DND-41 (cell line): ENCODE measurements at regions not wholly inside any gene's neighbourhood (a gene's known extent, or its start where the extent isn't known, plus 50 kb on each side); places are given as distances from the start of the nearest gene placed in this dataset.

Experiments
- EZH2 ChIP-seq: IDR thresholded peaks from 3 replicates; pipeline ENCODE4 v1.6.1; 2012; ENCODE audit warnings: borderline replicate concordance, low read depth, mild to moderate bottlenecking, moderate library complexity, low read length, inconsistent platforms; ENCODE audit not compliant: severe bottlenecking
- TF ChIP-seq, protein P1 (sequence below): IDR thresholded peaks from 2 replicates; pipeline ENCODE4 v1.5.1; 2012; ENCODE audit warnings: borderline replicate concordance, low read length, moderate library complexity, mild to moderate bottlenecking; ENCODE audit not compliant: poor library complexity, severe bottlenecking; ENCODE audit errors: extremely low read depth

DNA sequence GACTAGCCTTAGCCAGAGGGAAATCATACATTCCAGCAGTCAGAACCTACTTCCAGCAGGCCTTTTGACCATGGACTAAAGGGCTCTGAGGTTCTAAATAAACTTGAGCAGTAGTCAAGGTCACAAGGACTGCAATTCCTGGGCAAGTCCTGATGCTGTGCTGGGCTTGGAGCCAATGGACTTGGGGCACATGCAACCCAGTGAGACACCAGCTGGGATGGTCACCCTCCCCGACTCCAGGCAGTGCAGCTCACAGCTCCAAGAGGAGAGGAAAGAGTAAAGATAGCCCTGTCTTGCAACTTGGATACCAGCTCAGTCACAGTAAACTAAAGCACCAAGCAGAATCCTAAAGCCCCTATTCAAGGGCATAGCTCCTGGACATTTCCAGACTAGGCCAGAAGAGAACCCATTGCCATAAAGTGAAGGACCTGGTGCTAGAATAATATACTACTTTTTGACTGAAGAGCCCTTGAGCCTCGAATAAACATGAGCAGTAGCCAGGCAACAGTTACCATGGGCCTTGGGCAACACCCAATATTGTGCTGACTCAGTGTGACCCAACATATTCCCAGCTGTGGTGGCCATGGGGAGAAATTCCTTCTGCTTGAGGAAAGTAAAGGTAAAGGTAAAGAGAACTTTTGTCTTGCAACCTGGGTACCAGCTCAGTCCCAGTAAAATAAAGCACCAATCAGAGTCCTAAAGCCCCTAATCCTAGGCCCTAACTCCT is 226.2 kb upstream of the CLEC14A start:
- TF ChIP-seq, protein P1, sequence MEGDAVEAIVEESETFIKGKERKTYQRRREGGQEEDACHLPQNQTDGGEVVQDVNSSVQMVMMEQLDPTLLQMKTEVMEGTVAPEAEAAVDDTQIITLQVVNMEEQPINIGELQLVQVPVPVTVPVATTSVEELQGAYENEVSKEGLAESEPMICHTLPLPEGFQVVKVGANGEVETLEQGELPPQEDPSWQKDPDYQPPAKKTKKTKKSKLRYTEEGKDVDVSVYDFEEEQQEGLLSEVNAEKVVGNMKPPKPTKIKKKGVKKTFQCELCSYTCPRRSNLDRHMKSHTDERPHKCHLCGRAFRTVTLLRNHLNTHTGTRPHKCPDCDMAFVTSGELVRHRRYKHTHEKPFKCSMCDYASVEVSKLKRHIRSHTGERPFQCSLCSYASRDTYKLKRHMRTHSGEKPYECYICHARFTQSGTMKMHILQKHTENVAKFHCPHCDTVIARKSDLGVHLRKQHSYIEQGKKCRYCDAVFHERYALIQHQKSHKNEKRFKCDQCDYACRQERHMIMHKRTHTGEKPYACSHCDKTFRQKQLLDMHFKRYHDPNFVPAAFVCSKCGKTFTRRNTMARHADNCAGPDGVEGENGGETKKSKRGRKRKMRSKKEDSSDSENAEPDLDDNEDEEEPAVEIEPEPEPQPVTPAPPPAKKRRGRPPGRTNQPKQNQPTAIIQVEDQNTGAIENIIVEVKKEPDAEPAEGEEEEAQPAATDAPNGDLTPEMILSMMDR, result no peak
- no peak for TF ChIP-seq EZH2
